ENCODE measurements at regions not wholly inside any gene's neighbourhood (a gene's known extent, or its start where the extent isn't known, plus 50 kb on each side); places are given as distances from the start of the nearest gene placed in this dataset.

DNA sequence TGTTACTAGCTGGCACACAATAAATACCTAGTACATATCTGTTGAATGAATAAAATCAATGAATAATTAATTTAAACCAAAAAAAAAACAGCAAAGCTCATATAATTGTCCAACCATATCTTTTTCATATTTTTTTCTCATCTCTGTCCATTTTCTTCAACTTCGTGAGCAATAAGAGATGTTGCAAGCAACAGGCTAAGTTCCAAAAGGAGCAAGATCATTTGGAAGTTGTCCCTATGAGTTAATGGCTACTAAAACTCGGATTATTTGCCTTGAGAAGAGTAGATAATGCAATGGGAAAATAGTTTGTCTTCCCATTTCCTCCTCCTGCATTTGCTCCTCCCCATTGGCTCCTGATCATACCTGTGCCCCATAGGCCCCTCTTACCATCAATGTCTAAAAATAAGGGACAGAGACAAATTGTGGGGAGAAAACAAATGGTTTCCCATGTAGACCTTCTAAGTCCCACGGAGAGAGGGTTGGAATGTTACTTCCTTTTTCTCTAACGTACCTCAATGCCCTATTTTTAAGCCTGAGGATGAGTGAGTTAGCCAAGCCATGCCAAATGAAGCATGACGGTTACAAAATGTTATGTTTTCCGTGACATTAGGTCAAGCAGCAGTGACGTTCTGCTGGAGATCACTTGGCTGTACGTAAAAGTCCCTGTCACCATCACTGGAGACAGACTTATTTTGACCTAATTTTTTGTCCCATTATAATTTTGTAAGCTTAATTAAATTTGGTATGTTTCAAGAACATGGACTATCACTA, 217.3 kb upstream of the PREP start:
- no peak overlapping the region for H3K27ac Mint-ChIP-seq
- Histone ChIP-seq H4K20me1 (ENCODE audit: insufficient read depth, low read length) (no peaks in the 10 kb centered on the region), H3K36me3 (replicated peaks in 1 of 2; ENCODE audit: control insufficient read depth in 1 of 2, insufficient read depth in 2 of 2, low read length in 2 of 2) (no peaks in the 10 kb centered on the region), H3K4me1 (ENCODE audit: control insufficient read depth in 1 of 2, insufficient read depth in 2 of 2, low read length in 2 of 2) (no peaks in the 10 kb centered on the region), H2AFZ (ENCODE audit: insufficient read depth, low read depth, low read length, poor library complexity, severe bottlenecking) (no peak overlapping the region), H3K27ac (ENCODE audit: low read depth in 1 of 2, low read length in 2 of 2) (no peak overlapping the region), H3K4me2 (replicated peaks; ENCODE audit: extremely low read depth, low read length, poor library complexity, severe bottlenecking) (no peak overlapping the region), H3K4me3 (replicated peaks in 1 of 3; ENCODE audit: low read depth in 2 of 3, low read length in 3 of 3) (no peak overlapping the region), H3K27me3 (ENCODE audit: control insufficient read depth in 2 of 2, insufficient read depth in 2 of 2, low read length in 2 of 2) (no peaks in the 10 kb centered on the region), H3K9me3 (replicated peaks in 1 of 2; ENCODE audit: control insufficient read depth in 1 of 2, insufficient read depth in 1 of 2, low read length in 2 of 2) (no peaks in the 10 kb centered on the region), H3K79me2 (ENCODE audit: insufficient read depth, low read length) (no peaks in the 10 kb centered on the region), H3K9ac (ENCODE audit: insufficient read depth, low read length, poor library complexity, severe bottlenecking) (no peak overlapping the region)
- no peaks in the 10 kb centered on the region for H3K36me3 Mint-ChIP-seq
- no peak overlapping the region for H3K4me3 Mint-ChIP-seq
- H3K27me3 Mint-ChIP-seq (ENCODE audit: low read depth in 3 of 3) = no peaks in the 10 kb centered on the region
- peaks cover 2 to 7% (median 5%) of the 10 kb centered on the region in 7 donors for H3K9me3 Mint-ChIP-seq
- no peak for TF ChIP-seq CTCF (IDR thresholded peaks at IDR 0.05)
- no peak for DNase-seq
- H3K4me1 Mint-ChIP-seq = no peaks in the 10 kb centered on the region
- 100% methylated on average over 3 of the region's 8 CpGs for WGBS (ENCODE audit: insufficient coverage)
- intact Hi-C loops (cut with micrococcal nuclease) = no loop called here

DNA sequence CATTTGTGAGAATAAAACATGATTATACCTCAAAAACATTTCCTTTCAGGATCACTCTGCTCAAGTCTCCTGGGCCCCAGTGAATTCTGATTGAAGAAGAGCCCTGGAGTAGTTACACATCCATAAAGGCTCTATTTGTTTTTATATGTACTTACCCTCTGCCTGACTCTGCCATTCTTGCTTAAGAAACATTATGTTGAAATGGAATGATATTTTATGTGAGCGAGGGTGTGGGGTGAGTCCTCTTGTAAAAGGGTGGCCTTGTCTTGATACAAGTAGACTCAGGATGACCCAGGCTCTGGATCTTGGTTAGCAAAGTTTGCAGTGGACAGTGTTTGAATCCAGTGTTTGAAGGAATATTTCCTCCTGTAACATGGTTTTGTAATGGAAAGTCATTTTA, 215.4 kb upstream of the PREP start:
- no peak for TF ChIP-seq CTCF (IDR thresholded peaks at IDR 0.05)
- no peak overlapping the region for H3K4me2 ChIP-seq (replicated peaks; ENCODE audit: extremely low read depth, low read length, poor library complexity, severe bottlenecking)
- H3K27ac ChIP-seq (ENCODE audit: low read depth in 1 of 2, low read length in 2 of 2) = no peak overlapping the region
- no peaks in the 10 kb centered on the region for H3K4me1 ChIP-seq (ENCODE audit: control insufficient read depth in 1 of 2, insufficient read depth in 2 of 2, low read length in 2 of 2)
- H2AFZ ChIP-seq (ENCODE audit: insufficient read depth, low read depth, low read length, poor library complexity, severe bottlenecking) = no peak overlapping the region
- no peak overlapping the region for H3K27ac Mint-ChIP-seq
- H3K27me3 ChIP-seq (ENCODE audit: control insufficient read depth in 2 of 2, insufficient read depth in 2 of 2, low read length in 2 of 2) = no peaks in the 10 kb centered on the region
- 100% methylated on average over 1 of the region's 1 CpG for WGBS (ENCODE audit: insufficient coverage)
- no peaks in the 10 kb centered on the region for H3K79me2 ChIP-seq (ENCODE audit: insufficient read depth, low read length)
- DNase-seq = no peak
- no peaks in the 10 kb centered on the region for H3K4me1 Mint-ChIP-seq
- H3K4me3 ChIP-seq (replicated peaks in 1 of 3; ENCODE audit: low read depth in 2 of 3, low read length in 3 of 3) = no peak overlapping the region
- no peaks in the 10 kb centered on the region for H4K20me1 ChIP-seq (ENCODE audit: insufficient read depth, low read length)
- no peak overlapping the region for H3K9ac ChIP-seq (ENCODE audit: insufficient read depth, low read length, poor library complexity, severe bottlenecking)
- H3K9me3 Mint-ChIP-seq = peaks cover 7 to 11% (median 9%) of the 10 kb centered on the region in 7 donors
- H3K9me3 ChIP-seq (replicated peaks in 1 of 2; ENCODE audit: control insufficient read depth in 1 of 2, insufficient read depth in 1 of 2, low read length in 2 of 2) = no peaks in the 10 kb centered on the region
- no peak overlapping the region for H3K4me3 Mint-ChIP-seq
- intact Hi-C loops (cut with micrococcal nuclease) = no loop called here
- H3K27me3 Mint-ChIP-seq (ENCODE audit: low read depth in 3 of 3) = no peaks in the 10 kb centered on the region
- H3K36me3 ChIP-seq (replicated peaks in 1 of 2; ENCODE audit: control insufficient read depth in 1 of 2, insufficient read depth in 2 of 2, low read length in 2 of 2) = no peaks in the 10 kb centered on the region
- H3K36me3 Mint-ChIP-seq = no peaks in the 10 kb centered on the region
